Immature natural killer cell (primary cell): ENCODE measurements at regions not wholly inside any gene's neighbourhood (a gene's known extent, or its start where the extent isn't known, plus 50 kb on each side); places are given as distances from the start of the nearest gene placed in this dataset.

Source experiments
- DNase-seq, 3 donors: peaks; one replicate each; pipeline ENCODE4 v3.0.0; 2022; ENCODE audit warnings: mixed read lengths in 1 of 3
- H3K27ac Mint-ChIP-seq, 6 donors: one replicate each; pipeline ENCODE4 v1.8.0; 2020; ENCODE audit warnings: mixed read lengths in 6 of 6, mild to moderate bottlenecking in 5 of 6, inconsistent platforms in 4 of 6, moderate library complexity in 3 of 6
- H3K27me3 Mint-ChIP-seq, 3 donors: one replicate each; pipeline ENCODE4 v1.8.0; 2020 to 2021; ENCODE audit warnings: low read depth in 3 of 3, mild to moderate bottlenecking in 3 of 3, mixed read lengths in 3 of 3, moderate library complexity in 3 of 3, inconsistent platforms in 1 of 3
- H3K36me3 Mint-ChIP-seq, 3 donors: one replicate each; pipeline ENCODE4 v1.8.0; 2020; ENCODE audit warnings: mixed read lengths in 3 of 3, inconsistent platforms in 2 of 3, mild to moderate bottlenecking in 2 of 3
- H3K4me1 Mint-ChIP-seq, 2 donors: one replicate each; pipeline ENCODE4 v1.8.0; 2020; ENCODE audit warnings: inconsistent platforms in 2 of 2, mild to moderate bottlenecking in 2 of 2, mixed read lengths in 2 of 2, moderate library complexity in 1 of 2
- H3K4me3 Mint-ChIP-seq, 5 donors: one replicate each; pipeline ENCODE4 v1.8.0; 2020; ENCODE audit warnings: mild to moderate bottlenecking in 5 of 5, mixed read lengths in 5 of 5, inconsistent platforms in 3 of 5, moderate library complexity in 3 of 5
- H3K9me3 Mint-ChIP-seq, 6 donors: one replicate each; pipeline ENCODE4 v1.8.0; 2020; ENCODE audit warnings: mild to moderate bottlenecking in 6 of 6, mixed read lengths in 6 of 6, inconsistent platforms in 4 of 6, moderate library complexity in 3 of 6

DNA sequence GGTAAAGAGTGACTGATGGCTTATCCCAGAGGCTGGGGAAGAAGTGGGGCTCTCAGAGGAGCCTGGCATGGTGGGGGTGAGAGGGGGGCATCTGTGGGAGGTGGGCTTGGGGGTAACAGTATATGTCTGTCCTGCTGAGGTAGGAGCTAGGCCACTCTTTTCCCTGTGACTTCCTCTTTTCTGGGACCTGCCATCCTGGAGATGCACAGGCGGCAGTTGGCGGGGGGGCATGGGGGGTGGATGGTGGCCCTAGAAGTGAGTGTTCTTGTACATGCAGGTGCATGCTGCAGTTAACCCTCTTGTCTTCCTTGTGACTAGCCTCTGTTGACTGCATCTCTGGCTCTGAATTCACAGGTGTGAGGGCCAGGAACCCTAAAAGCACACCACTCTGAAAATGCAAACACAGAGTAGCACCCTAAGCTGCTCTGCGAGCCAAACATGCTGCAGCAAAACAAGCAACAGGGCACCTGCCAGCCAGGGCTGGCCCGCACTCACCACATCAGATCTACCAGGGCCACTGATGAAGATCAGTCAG, 123.8 kb upstream of the SHB start:
- Mint-ChIP-seq H3K36me3 (peaks cover 0 to 3% (median 0%) of the 10 kb centered on the region in 3 donors), H3K27me3 (peaks cover 0 to 2% (median 1%) of the 10 kb centered on the region in 3 donors), H3K4me3 (no peak overlapping the region), H3K27ac (no peak overlapping the region), H3K9me3 (no peaks in the 10 kb centered on the region), H3K4me1 (no peaks in the 10 kb centered on the region)
- DNase-seq, result no peak

DNA sequence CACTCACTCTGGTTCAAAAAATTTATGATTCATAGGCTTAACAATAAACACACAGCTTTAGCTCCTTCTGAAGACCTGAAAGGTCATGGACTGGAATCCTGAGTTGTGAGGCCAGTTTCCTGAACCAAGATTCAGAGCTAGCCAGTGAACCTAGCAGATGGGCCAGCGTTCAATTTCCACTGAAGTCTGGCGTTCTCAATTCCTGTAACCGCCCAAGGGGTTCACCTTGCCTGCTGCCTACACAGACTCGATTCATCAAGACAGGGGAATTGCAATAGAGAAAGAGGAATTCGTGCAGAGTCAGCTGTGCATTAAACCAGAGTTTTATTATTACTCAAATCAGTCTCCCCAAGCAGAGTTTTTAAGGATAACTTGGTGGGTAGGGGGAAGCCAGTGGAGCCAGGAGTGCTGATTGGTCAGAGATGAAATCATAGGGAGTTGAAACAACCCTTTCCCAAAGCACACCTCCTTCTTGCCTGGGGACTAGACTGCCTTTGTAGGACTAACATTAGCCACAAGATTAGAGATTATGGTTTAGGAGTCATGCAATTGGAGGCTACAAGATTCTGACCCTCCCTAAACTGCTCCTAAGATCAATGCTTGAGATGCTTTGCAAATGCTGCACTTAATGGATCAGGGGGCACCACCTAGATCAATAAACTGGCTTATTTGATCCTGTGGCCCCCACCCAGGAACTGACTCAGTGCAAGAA, 117.5 kb upstream of the SHB start:
- H3K9me3 Mint-ChIP-seq, result peaks cover 0 to 1% (median 0%) of the 10 kb centered on the region in 6 donors
- no peak overlapping the region for H3K27ac Mint-ChIP-seq
- no peaks in the 10 kb centered on the region for H3K4me1 Mint-ChIP-seq
- peaks cover 0 to 3% (median 0%) of the 10 kb centered on the region in 3 donors for H3K36me3 Mint-ChIP-seq
- peaks cover 0 to 3% (median 3%) of the 10 kb centered on the region in 3 donors for H3K27me3 Mint-ChIP-seq
- DNase-seq, result no peak
- H3K4me3 Mint-ChIP-seq, result no peak overlapping the region

DNA sequence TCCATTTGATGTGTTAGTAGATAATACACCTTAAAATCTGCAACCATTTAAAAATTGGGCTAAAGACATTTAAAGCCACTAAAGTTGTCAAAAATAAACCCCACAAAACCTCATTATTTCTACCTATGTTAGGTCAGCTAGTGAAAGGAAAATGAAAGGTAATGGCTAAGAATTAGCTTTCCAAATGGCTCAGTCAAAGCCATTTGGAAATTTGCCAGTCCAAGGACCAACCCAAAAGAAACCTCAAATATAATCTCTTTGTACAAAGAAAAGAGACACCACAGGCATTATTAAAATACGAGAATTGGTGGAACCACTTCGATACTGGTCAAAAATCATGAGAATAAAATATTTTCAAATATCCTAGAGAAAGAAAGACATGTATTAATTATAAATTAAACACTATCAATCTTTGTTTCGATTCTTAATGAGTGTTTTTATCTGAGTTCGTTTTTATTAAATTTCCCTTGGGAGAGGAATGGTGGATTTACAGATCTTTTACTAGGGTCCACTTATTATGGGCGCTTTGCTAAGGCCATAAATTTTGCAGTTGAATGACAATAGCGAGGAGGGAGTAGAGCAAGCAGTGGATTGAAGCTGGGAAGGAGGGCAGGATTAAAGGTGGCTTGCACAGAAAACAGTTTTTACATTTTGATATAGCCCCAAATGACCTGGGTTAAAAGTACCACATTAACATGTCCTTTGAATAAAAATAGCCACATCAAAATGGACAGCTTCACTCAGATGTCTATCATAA, 116.8 kb upstream of the SHB start:
- Mint-ChIP-seq H3K4me3 (no peak overlapping the region), H3K27me3 (peaks cover 0 to 4% (median 3%) of the 10 kb centered on the region in 3 donors), H3K27ac (no peak overlapping the region), H3K9me3 (peaks cover 0 to 1% (median 0%) of the 10 kb centered on the region in 6 donors), H3K4me1 (no peaks in the 10 kb centered on the region), H3K36me3 (peaks cover 0 to 3% (median 0%) of the 10 kb centered on the region in 3 donors)
- DNase-seq, result no peak

DNA sequence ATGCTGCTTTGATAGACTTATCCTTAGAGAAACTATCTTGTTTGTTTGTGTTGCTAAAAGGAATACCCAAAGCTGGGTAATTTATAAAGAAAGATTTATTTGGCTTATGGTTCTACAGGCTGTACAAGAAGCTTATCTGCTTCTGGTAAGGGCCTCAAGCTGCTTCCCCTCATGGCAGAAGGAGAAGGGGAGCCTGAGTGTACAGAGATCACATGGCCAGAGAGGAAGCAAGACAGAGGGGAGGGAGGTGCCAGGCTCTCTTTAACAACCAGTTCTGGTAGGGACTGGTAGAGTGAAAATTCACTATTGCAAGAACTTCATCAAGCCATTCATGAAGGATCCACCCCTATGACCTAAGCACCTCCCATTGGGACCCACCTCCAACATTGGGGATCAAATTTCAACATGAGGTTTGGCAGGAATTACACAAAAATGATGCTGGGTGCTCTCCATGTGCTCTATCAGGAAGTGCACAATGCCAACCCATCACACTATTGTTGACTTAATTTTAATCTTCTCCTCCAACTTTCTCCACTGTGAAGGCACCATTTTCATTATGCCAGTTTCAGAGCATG, 115.1 kb upstream of the SHB start:
- H3K4me3 Mint-ChIP-seq, result no peak overlapping the region
- peaks cover 0 to 3% (median 0%) of the 10 kb centered on the region in 3 donors for H3K36me3 Mint-ChIP-seq
- no peaks in the 10 kb centered on the region for H3K4me1 Mint-ChIP-seq
- DNase-seq, result no peak
- no peak overlapping the region for H3K27ac Mint-ChIP-seq
- H3K27me3 Mint-ChIP-seq, result peaks cover under 1 to 7% (median 3%) of the 10 kb centered on the region in 3 donors
- H3K9me3 Mint-ChIP-seq, result peaks cover 0 to 4% (median 0%) of the 10 kb centered on the region in 6 donors

DNA sequence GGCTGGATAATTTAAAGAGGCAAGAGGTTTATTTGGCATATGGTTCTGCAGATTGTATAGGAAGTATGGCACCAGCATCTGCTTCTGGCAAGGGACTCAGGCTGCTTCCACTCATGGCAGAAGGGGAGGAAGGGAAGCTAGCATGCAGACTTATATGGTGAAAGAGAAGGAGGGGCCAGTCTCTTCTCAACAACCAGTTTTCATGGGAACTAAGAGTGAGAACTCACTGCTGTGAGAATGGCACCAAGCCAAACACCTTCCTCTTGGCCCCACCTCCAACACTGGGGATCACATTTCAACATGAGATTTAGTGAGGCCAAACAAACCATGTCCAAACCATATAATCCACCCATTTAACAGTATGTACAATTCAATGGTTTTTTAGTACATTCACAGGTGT, 113.3 kb upstream of the SHB start:
- H3K4me1 Mint-ChIP-seq, result peaks cover 7 to 8% of the 10 kb centered on the region in 2 donors
- no peak for DNase-seq
- H3K27me3 Mint-ChIP-seq, result peaks cover 2 to 10% (median 3%) of the 10 kb centered on the region in 3 donors
- no peak overlapping the region for H3K4me3 Mint-ChIP-seq
- peaks cover 0 to 4% (median 0%) of the 10 kb centered on the region in 6 donors for H3K9me3 Mint-ChIP-seq
- no peaks in the 10 kb centered on the region for H3K36me3 Mint-ChIP-seq
- no peak overlapping the region for H3K27ac Mint-ChIP-seq

DNA sequence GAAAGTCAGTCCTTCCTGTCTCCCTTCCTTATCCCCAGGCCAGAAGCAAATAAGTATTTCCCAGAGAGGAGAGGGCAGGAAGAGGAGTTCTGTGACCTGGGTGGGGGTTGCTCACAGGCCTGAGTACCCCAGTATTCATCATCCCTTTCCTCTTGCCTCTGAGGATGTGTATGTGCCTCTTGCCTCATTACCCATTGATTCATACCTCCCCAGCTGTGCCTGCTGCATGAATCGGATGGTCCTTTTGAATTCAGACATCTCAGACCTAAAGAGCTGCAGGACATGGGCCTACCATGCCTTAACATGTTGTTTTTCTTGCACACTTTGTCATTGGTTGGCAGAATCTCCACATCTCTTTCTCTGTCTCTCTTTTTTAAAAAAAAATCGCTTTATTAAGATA, 112.8 kb upstream of the SHB start:
- H3K36me3 Mint-ChIP-seq, result no peaks in the 10 kb centered on the region
- no peak overlapping the region for H3K27ac Mint-ChIP-seq
- peaks cover 7 to 8% of the 10 kb centered on the region in 2 donors for H3K4me1 Mint-ChIP-seq
- H3K9me3 Mint-ChIP-seq, result peaks cover 0 to 4% (median 0%) of the 10 kb centered on the region in 6 donors
- H3K27me3 Mint-ChIP-seq, result peaks cover 2 to 7% (median 3%) of the 10 kb centered on the region in 3 donors
- DNase-seq, result no peak
- H3K4me3 Mint-ChIP-seq, result no peak overlapping the region

DNA sequence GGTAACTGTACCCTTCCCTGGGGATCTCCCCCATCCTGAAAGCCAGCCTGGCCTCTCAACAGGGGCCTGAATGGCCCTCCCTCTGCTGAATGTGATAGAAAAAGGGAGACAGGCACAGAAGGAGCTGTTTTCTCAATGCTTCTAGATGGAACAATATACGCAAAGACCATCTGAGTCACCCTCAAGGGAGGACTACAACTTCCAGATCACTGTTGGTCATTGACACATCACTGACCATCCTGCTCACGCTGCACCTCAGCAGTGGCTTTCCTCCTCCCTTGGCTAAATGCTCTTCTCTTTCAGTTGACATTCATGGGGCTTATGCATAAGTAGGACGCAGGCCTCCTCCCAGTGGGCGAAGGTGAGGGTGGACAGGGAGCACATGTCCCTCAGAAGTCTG, 112.2 kb upstream of the SHB start:
- no peak overlapping the region for H3K4me3 Mint-ChIP-seq
- H3K36me3 Mint-ChIP-seq, result no peaks in the 10 kb centered on the region
- peaks cover 2 to 7% (median 3%) of the 10 kb centered on the region in 3 donors for H3K27me3 Mint-ChIP-seq
- peaks cover 0 to 4% (median 0%) of the 10 kb centered on the region in 6 donors for H3K9me3 Mint-ChIP-seq
- no peak overlapping the region for H3K27ac Mint-ChIP-seq
- H3K4me1 Mint-ChIP-seq, result peaks cover 7 to 8% of the 10 kb centered on the region in 2 donors
- no peak for DNase-seq

DNA sequence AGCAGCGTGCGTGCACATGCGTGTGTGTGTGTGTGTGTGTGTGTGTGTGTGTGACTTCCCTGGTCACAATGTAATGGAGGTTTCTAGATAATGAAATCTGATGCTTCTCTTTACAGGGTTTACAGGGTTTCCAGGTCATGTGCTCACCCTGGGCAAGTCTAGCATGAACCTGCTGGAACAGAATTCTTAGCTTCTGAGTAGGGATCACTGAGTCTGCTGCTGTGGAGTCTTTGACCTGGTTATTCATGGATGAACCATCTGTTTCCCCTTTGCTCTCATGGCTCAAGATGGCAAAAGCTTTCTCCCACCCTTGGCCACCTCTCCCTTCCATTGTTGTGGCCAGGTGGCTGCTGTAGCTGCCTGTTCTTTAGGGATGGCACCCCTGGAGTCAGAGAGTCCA, 111.6 kb upstream of the SHB start:
- H3K9me3 Mint-ChIP-seq, result peaks cover 0 to 3% (median 0%) of the 10 kb centered on the region in 6 donors
- no peak overlapping the region for H3K4me3 Mint-ChIP-seq
- peaks cover 0 to 7% (median 2%) of the 10 kb centered on the region in 3 donors for H3K27me3 Mint-ChIP-seq
- no peaks in the 10 kb centered on the region for H3K36me3 Mint-ChIP-seq
- H3K27ac Mint-ChIP-seq, result no peak overlapping the region
- DNase-seq, result no peak
- peaks cover 7 to 8% of the 10 kb centered on the region in 2 donors for H3K4me1 Mint-ChIP-seq

DNA sequence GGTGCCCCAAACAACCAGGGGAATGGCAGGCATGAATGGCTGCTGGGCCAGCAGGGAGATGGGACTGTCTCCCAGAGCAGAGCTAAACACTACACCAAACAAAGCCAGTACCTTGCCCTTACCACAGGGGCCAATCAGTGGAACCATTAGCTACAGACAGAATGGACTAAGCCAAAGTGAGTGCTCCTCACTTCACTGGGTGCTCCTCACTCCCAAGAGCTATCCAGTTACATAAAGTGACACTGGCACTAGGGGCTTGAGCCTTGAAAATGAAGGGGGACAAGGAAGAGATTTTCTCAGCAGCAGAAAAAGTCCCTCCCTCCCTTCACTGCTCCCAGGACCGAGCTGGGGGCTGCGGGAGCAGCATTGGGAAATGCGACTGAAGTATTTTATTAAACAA, 110.9 kb upstream of the SHB start:
- no peak for DNase-seq
- no peak overlapping the region for H3K27ac Mint-ChIP-seq
- H3K36me3 Mint-ChIP-seq, result no peaks in the 10 kb centered on the region
- no peak overlapping the region for H3K4me3 Mint-ChIP-seq
- H3K27me3 Mint-ChIP-seq, result peaks cover 0 to 7% (median 4%) of the 10 kb centered on the region in 3 donors
- peaks cover 7 to 8% of the 10 kb centered on the region in 2 donors for H3K4me1 Mint-ChIP-seq
- H3K9me3 Mint-ChIP-seq, result peaks cover 0 to 3% (median 0%) of the 10 kb centered on the region in 6 donors

DNA sequence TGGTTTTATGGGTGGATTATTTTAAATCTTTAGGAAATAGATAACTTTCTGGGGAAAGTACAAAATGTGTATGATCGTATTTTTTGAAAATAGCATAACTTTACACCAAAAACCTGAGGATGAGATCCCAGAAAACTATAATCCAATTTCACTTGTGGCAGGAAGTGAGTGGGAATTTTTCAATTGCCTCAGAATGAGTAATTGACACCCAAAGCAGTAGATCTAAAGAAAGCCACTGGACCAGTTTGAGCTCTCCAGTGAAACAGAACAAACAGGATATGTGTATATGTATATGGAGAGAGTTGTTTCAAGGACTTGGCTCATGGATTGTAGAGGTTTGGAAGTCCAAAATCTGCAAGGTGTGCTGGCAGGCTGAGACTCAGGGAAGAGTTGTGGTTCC, 109.2 kb upstream of the SHB start:
- Mint-ChIP-seq H3K9me3 (peaks cover 0 to 3% (median 0%) of the 10 kb centered on the region in 6 donors), H3K27ac (no peak overlapping the region), H3K4me1 (peaks cover 7 to 8% of the 10 kb centered on the region in 2 donors), H3K36me3 (peaks cover 0 to 6% (median 0%) of the 10 kb centered on the region in 3 donors), H3K27me3 (peaks cover 0 to 7% (median 4%) of the 10 kb centered on the region in 3 donors), H3K4me3 (no peak overlapping the region)
- DNase-seq, result no peak

DNA sequence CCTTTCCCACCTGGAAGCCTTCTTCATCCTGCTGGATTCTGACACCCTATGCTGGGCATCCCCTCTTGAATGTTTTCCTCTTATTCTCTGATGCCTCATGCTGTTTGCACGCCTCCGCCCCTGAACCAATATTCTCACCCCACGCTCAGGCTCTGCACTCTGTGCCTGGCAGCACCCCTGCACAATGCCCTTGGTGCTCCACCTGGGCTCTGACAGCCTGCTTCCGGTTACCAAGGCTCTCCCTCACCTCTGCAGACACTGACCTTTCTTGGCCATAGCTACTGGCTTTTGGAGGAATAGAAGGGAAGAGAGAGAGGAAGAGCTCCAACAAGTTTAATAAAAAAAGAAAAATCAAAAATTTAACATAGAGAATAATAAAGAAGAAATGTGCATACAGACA, 108.7 kb upstream of the SHB start:
- Mint-ChIP-seq H3K4me3 (no peak overlapping the region), H3K27me3 (peaks cover 0 to 7% (median 4%) of the 10 kb centered on the region in 3 donors), H3K4me1 (peaks cover 7 to 8% of the 10 kb centered on the region in 2 donors), H3K9me3 (peaks cover 0 to 3% (median 0%) of the 10 kb centered on the region in 6 donors), H3K36me3 (peaks cover 0 to 6% (median 0%) of the 10 kb centered on the region in 3 donors), H3K27ac (no peak overlapping the region)
- no peak for DNase-seq

DNA sequence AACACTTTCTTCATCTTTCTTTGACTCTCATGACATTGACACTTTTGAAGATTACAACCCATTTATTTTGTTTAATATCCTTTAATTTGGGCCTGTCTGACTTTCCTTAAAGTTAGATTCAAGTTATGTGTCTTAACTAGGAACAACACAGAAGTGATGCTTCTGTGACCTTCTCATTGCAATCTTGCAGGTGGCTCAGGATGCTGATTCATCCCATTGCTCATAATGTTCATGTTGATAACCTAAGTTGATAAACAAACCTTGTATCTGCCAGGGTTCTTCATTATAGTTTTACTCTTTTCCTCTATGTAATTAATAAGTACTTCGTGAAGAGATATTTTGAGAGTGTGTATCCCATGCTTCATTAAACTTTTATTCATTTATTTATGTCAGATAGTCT, 107.2 kb upstream of the SHB start:
- H3K9me3 Mint-ChIP-seq, result peaks cover 2 to 8% (median 6%) of the 10 kb centered on the region in 6 donors
- peaks cover 0 to 11% (median 0%) of the 10 kb centered on the region in 3 donors for H3K36me3 Mint-ChIP-seq
- H3K4me1 Mint-ChIP-seq, result peaks cover 7 to 8% of the 10 kb centered on the region in 2 donors
- no peak overlapping the region for H3K27ac Mint-ChIP-seq
- DNase-seq, result no peak
- no peak overlapping the region for H3K4me3 Mint-ChIP-seq
- peaks cover 0 to 7% (median 4%) of the 10 kb centered on the region in 3 donors for H3K27me3 Mint-ChIP-seq

DNA sequence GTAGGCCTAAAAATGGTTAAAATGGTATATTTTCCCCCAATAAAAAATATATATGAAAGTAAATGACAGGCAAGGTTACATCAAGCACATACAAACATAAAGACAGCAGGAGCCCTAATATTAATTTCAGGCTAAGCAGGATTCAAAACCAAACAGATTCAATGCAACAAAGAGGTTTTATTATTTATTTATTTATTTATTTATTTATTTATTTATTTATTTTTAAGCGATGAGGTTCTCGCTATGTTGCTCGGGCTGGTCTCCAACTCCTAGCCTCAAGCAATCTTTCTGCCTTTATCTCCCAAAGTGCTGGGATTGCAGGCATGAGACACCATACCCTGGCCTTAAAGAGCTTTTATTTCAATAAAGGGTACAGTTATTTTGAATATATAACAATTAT, 106.4 kb upstream of the SHB start:
- Mint-ChIP-seq H3K9me3 (peaks cover 9 to 16% (median 12%) of the 10 kb centered on the region in 6 donors), H3K27ac (no peak overlapping the region), H3K4me3 (no peak overlapping the region), H3K36me3 (peaks cover 0 to 18% (median 4%) of the 10 kb centered on the region in 3 donors), H3K4me1 (peaks cover 7 to 8% of the 10 kb centered on the region in 2 donors), H3K27me3 (peaks cover 0 to 4% (median 4%) of the 10 kb centered on the region in 3 donors)
- DNase-seq, result no peak
